SK-N-SH (cell line): ENCODE measurements at regions not wholly inside any gene's neighbourhood (a gene's known extent, or its start where the extent isn't known, plus 50 kb on each side); places are given as distances from the start of the nearest gene placed in this dataset.

Source experiments
- CTCF ChIA-PET: fragments of 300-600, 350-600 bp; formaldehyde crosslinking; extraction: SDS; loops from one replicate; lab custom pipeline; 2021; lab: Yijun Ruan, JAX
- POLR2A ChIA-PET: fragments of 350-600 bp; sonication (Branson Sonifier 250); formaldehyde crosslinking; extraction: SDS; loops from one replicate; lab custom pipeline; 2020; ENCODE audit warnings: antibody characterized with exemption, inconsistent platforms; lab: Yijun Ruan, JAX
- DNase-seq: peaks from one replicate; pipeline ENCODE4 v3.0.0; 2012
- H2AFZ ChIP-seq: fragments of 200-600 bp; sonication (generic); 2 replicates; pipeline ENCODE4 v1.8.1; 2016; ENCODE audit warnings: antibody characterized with exemption, mild to moderate bottlenecking, low read depth
- H3F3A ChIP-seq: fragments of 200-600 bp; sonication (generic); replicated peaks from 2 replicates; pipeline ENCODE3; 2016; ENCODE audit warnings: antibody characterized with exemption, mild to moderate bottlenecking; ENCODE audit not compliant: insufficient read depth
- H3K27ac ChIP-seq, 2 experiments: fragments of 200-500 bp in 1 of 2; fragments of 200-600 bp in 1 of 2; sonication (Bioruptor generic) in 1 of 2; sonication (generic), shearing (Covaris generic) in 1 of 2; 2 replicates each; pipeline versions ENCODE4 v1.5.1 to v1.6.1; 2014 to 2016; ENCODE audit warnings: low read depth in 2 of 2, inconsistent platforms in 1 of 2, low read length in 1 of 2, mild to moderate bottlenecking in 1 of 2, mixed read lengths in 1 of 2
- H3K27me3 ChIP-seq: fragments of 200-600 bp; sonication (generic), shearing (Covaris generic); 2 replicates; pipeline ENCODE4 v1.6.1; 2016; ENCODE audit warnings: mixed run types; ENCODE audit not compliant: insufficient read depth
- H3K36me3 ChIP-seq, 2 experiments: fragments of 200-500 bp in 1 of 2; fragments of 200-600 bp in 1 of 2; sonication (Bioruptor generic) in 1 of 2; sonication (generic) in 1 of 2; replicated peaks in 1 of 2; 2 replicates each; pipeline versions ENCODE3 to v1.5.1; 2014 to 2016; ENCODE audit warnings: low read length in 1 of 2, mild to moderate bottlenecking in 1 of 2; ENCODE audit not compliant: insufficient read depth in 2 of 2, control insufficient read depth in 1 of 2
- H3K4me1 ChIP-seq, 2 experiments: fragments of 200-500 bp in 1 of 2; fragments of 200-600 bp in 1 of 2; sonication (Bioruptor generic) in 1 of 2; sonication (generic), shearing (Covaris generic) in 1 of 2; 2 replicates each; pipeline versions ENCODE4 v1.5.1 to v1.6.1; 2014 to 2016; ENCODE audit warnings: low read depth in 1 of 2, low read length in 1 of 2, mixed run types in 1 of 2; ENCODE audit not compliant: insufficient read depth in 2 of 2, control insufficient read depth in 1 of 2
- H3K4me2 ChIP-seq: fragments of 200-600 bp; sonication (generic), shearing (Covaris generic); 2 replicates; pipeline ENCODE4 v1.6.1; 2017; ENCODE audit warnings: mixed run types
- H3K4me3 ChIP-seq, 2 experiments: fragments of 200-500 bp in 1 of 2; fragments of 200-600 bp in 1 of 2; sonication (Bioruptor generic) in 1 of 2; sonication (generic), shearing (Covaris generic) in 1 of 2; 2 replicates each; pipeline versions ENCODE4 v1.5.1 to v1.8.1; 2014 to 2016; ENCODE audit warnings: low read depth in 2 of 2, inconsistent platforms in 1 of 2, low read length in 1 of 2, mild to moderate bottlenecking in 1 of 2, mixed read lengths in 1 of 2, moderate library complexity in 1 of 2
- H3K79me2 ChIP-seq: fragments of 200-600 bp; sonication (generic); 2 replicates; pipeline ENCODE4 v1.8.1; 2017; ENCODE audit warnings: mild to moderate bottlenecking; ENCODE audit not compliant: insufficient read depth
- H3K9ac ChIP-seq: fragments of 200-600 bp; sonication (generic); 2 replicates; pipeline ENCODE4 v1.6.1; 2017; ENCODE audit warnings: mixed run types
- H3K9me2 ChIP-seq: fragments of 200-600 bp; sonication (generic); 2 replicates; pipeline ENCODE4 v1.6.1; 2017; ENCODE audit warnings: mixed run types
- H3K9me3 ChIP-seq: fragments of 200-600 bp; sonication (generic); 2 replicates; pipeline ENCODE4 v1.6.1; 2017; ENCODE audit warnings: mixed run types, mild to moderate bottlenecking, moderate library complexity
- H4K20me1 ChIP-seq: fragments of 200-600 bp; sonication (generic); 2 replicates; pipeline ENCODE4 v1.6.1; 2017; ENCODE audit warnings: mild to moderate bottlenecking, mixed run types; ENCODE audit not compliant: insufficient read depth
- EP300 ChIP-seq, 2 experiments: IDR thresholded peaks; 2 replicates each; pipeline versions ENCODE4 v1.4.0 to v1.6.1; 2012; ENCODE audit warnings: borderline replicate concordance in 1 of 2, low read depth in 1 of 2, low read length in 1 of 2
- EZH2phosphoT487 ChIP-seq: fragments of 200-600 bp; sonication (generic); IDR thresholded peaks from 2 replicates; pipeline ENCODE4 v1.6.1; 2017; ENCODE audit warnings: low read depth, mixed run types, mild to moderate bottlenecking, antibody characterized with exemption, moderate library complexity, borderline replicate concordance
- FOSL2 ChIP-seq: IDR thresholded peaks from 2 replicates; pipeline ENCODE4 v1.4.0; 2012; ENCODE audit warnings: low read depth, mild to moderate bottlenecking, moderate library complexity, borderline replicate concordance
- FOXM1 ChIP-seq: IDR thresholded peaks from 2 replicates; pipeline ENCODE4 v1.4.0; 2012; ENCODE audit warnings: low read depth, mild to moderate bottlenecking
- GABPA ChIP-seq: IDR thresholded peaks from 2 replicates; pipeline ENCODE4 v1.4.0; 2012; ENCODE audit warnings: low read depth, mild to moderate bottlenecking
- GATA2 ChIP-seq: sonication (generic); formaldehyde crosslinking; IDR thresholded peaks from 2 replicates; pipeline ENCODE4 v1.5.0; 2020; ENCODE audit warnings: mild to moderate bottlenecking, missing genetic modification reagents
- JUND ChIP-seq: IDR thresholded peaks from 2 replicates; pipeline ENCODE4 v1.4.0; 2012
- MXI1 ChIP-seq: IDR thresholded peaks from 2 replicates; pipeline ENCODE4 v1.6.1; 2012; ENCODE audit warnings: mild to moderate bottlenecking, low read depth, low read length, improper control_type of control experiment
- POLR2AphosphoS5 ChIP-seq: IDR thresholded peaks from 2 replicates; pipeline ENCODE4 v1.6.1; 2012; ENCODE audit warnings: low read depth, low read length
- RCOR1 ChIP-seq: fragments of 150-350 bp; IDR thresholded peaks from 2 replicates; pipeline ENCODE4 v1.6.1; 2017; ENCODE audit warnings: antibody characterized with exemption, low read length
- RFX5 ChIP-seq: IDR thresholded peaks from 2 replicates; pipeline ENCODE4 v1.6.1; 2012; ENCODE audit warnings: mild to moderate bottlenecking, improper control_type of control experiment, low read length
- RXRA ChIP-seq: IDR thresholded peaks from 2 replicates; pipeline ENCODE4 v1.4.0; 2012; ENCODE audit warnings: low read depth, mild to moderate bottlenecking, borderline replicate concordance
- SIN3A ChIP-seq: IDR thresholded peaks from 2 replicates; pipeline ENCODE4 v1.6.1; 2012; ENCODE audit warnings: low read depth, mild to moderate bottlenecking, low read length, moderate library complexity, borderline replicate concordance
- TCF12 ChIP-seq: IDR thresholded peaks from 2 replicates; pipeline ENCODE4 v1.4.0; 2012
- WGBS: methylation state at CpG from one replicate; pipeline ENCODE4 v1.1.6; 2017; ENCODE audit warnings: low lambda C conversion rate; 5-methylcytosine and 5-hydroxymethylcytosine counted together
- TF ChIP-seq, protein P1 (sequence below): IDR thresholded peaks from 2 replicates; pipeline ENCODE4 v1.4.0; 2012; ENCODE audit warnings: low read depth, borderline replicate concordance
- TF ChIP-seq, protein P2 (sequence below): IDR thresholded peaks from 2 replicates; pipeline ENCODE4; 2012
- TF ChIP-seq, protein P3 (sequence below): fragments of 200-600 bp; sonication (generic); IDR thresholded peaks from 2 replicates; pipeline ENCODE4 v1.6.1; 2017; ENCODE audit warnings: antibody characterized with exemption, mild to moderate bottlenecking, moderate library complexity

DNA sequence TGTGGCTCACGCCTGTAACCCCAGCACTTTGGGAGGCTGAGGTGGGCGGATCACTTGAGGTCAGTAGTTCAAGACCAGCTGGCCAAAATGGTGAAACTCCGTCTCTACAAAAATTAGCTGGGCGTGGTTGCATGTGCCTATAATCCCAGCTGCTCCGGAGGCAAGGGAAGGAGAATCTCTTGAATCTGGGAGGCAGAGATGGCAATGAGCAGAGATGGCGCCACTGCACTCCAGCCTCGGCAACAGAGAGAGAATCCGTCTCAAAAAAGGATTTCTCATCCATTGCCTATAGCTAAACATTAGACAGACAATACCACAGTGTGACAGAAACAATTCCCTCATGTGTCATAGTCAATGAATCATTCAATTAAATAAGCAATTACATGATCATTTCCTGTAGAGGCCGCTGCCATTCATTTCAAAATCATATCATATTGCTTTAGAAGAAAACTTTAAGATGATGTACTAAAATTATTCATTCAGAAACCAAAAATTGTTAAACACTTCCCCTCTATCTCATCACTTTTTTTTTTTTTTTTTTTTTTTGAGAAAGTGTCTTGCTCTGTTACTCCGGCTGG, 69.5 kb upstream of the TGIF1 start:
- POLR2A ChIA-PET: no interaction called here
- 49% methylated on average over 10 of the region's 10 CpGs for WGBS
- Histone ChIP-seq H2AFZ (no peak overlapping the region), H3K36me3 (no peaks in the 10 kb centered on the region), H3K9me3 (no peaks in the 10 kb centered on the region), H3K9ac (no peak overlapping the region), H3K79me2 (no peaks in the 10 kb centered on the region), H3K4me1 (no peaks in the 10 kb centered on the region), H4K20me1 (no peaks in the 10 kb centered on the region), H3K9me2 (no peaks in the 10 kb centered on the region), H3K4me2 (no peak overlapping the region), H3K27ac (no peak overlapping the region; a peak in 1 of 4 replicates), H3K27me3 (no peaks in the 10 kb centered on the region), H3F3A (no peaks in the 10 kb centered on the region), H3K4me3 (no peak overlapping the region)
- no peak for DNase-seq
- TF ChIP-seq FOSL2 (peak; percentile 19; the same call in 1 of the 2 replicates), RCOR1 (no peak), GATA2 (CRISPR knock-in tag) (no peak), EZH2phosphoT487 (no peak), RXRA (no peak), POLR2AphosphoS5 (no peak), FOXM1 (no peak), GABPA (no peak), SIN3A (no peak), TCF12 (peak; percentile 46; the same call in 1 of the 2 replicates), JUND (peak; percentile 36; the same call in 1 of the 2 replicates), RFX5 (no peak), MXI1 (no peak), EP300 (IDR thresholded peaks at IDR 0.05; ENCODE audit: borderline replicate concordance in 1 of 2, low read depth in 1 of 2, low read length in 1 of 2) (peak in 1 of 2 experiments; percentile 29; a peak in 1 of 4 replicates)
- TF ChIP-seq, protein P1, sequence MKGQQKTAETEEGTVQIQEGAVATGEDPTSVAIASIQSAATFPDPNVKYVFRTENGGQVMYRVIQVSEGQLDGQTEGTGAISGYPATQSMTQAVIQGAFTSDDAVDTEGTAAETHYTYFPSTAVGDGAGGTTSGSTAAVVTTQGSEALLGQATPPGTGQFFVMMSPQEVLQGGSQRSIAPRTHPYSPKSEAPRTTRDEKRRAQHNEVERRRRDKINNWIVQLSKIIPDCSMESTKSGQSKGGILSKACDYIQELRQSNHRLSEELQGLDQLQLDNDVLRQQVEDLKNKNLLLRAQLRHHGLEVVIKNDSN: no peak
- TF ChIP-seq, protein P2, sequence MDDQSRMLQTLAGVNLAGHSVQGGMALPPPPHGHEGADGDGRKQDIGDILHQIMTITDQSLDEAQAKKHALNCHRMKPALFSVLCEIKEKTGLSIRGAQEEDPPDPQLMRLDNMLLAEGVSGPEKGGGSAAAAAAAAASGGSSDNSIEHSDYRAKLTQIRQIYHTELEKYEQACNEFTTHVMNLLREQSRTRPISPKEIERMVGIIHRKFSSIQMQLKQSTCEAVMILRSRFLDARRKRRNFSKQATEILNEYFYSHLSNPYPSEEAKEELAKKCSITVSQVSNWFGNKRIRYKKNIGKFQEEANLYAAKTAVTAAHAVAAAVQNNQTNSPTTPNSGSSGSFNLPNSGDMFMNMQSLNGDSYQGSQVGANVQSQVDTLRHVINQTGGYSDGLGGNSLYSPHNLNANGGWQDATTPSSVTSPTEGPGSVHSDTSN: peak; percentile 77
- TF ChIP-seq, protein P3, sequence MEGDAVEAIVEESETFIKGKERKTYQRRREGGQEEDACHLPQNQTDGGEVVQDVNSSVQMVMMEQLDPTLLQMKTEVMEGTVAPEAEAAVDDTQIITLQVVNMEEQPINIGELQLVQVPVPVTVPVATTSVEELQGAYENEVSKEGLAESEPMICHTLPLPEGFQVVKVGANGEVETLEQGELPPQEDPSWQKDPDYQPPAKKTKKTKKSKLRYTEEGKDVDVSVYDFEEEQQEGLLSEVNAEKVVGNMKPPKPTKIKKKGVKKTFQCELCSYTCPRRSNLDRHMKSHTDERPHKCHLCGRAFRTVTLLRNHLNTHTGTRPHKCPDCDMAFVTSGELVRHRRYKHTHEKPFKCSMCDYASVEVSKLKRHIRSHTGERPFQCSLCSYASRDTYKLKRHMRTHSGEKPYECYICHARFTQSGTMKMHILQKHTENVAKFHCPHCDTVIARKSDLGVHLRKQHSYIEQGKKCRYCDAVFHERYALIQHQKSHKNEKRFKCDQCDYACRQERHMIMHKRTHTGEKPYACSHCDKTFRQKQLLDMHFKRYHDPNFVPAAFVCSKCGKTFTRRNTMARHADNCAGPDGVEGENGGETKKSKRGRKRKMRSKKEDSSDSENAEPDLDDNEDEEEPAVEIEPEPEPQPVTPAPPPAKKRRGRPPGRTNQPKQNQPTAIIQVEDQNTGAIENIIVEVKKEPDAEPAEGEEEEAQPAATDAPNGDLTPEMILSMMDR: peak; percentile 28; the same call in 1 of the 2 replicates
- CTCF ChIA-PET: no interaction called here
